Upper lobe of left lung (tissue), 6 donors: ENCODE measurements at regions not wholly inside any gene's neighbourhood (a gene's known extent, or its start where the extent isn't known, plus 50 kb on each side); places are given as distances from the start of the nearest gene placed in this dataset.

Experiments used
- ATAC-seq, 2 donors: fragments of 200-7000 bp; cut with Tn5 transposase; one replicate each; pipeline ENCODE4 v1.9.1; 2022; ENCODE audit warnings: mild to moderate bottlenecking in 2 of 2, moderate library complexity in 2 of 2; ENCODE audit not compliant: low FRiP score in 2 of 2
- DNase-seq, 2 donors: peaks; one replicate each; pipeline ENCODE4 v3.0.0-alpha.2; 2019 to 2020
- H3K27ac ChIP-seq, 4 donors: fragments of 200-600 bp; sonication (generic); one replicate each; pipeline ENCODE4 v1.5.1; 2016 to 2019
- H3K27me3 ChIP-seq, 4 donors: fragments of 200-600 bp; sonication (generic); one replicate each; pipeline ENCODE4 v1.5.1; 2017 to 2019
- H3K36me3 ChIP-seq, 4 donors: fragments of 200-600 bp; sonication (generic); one replicate each; pipeline ENCODE4 v1.5.1; 2016 to 2019
- H3K4me1 ChIP-seq, 4 donors: fragments of 200-600 bp; sonication (generic); one replicate each; pipeline ENCODE4 v1.5.1; 2018 to 2019
- H3K4me3 ChIP-seq, 4 donors: fragments of 200-600 bp; sonication (generic); one replicate each; pipeline ENCODE4 v1.5.1; 2017 to 2019; ENCODE audit warnings: mild to moderate bottlenecking in 2 of 4, moderate library complexity in 1 of 4
- H3K9me3 ChIP-seq, 4 donors: fragments of 200-600 bp; sonication (generic); one replicate each; pipeline ENCODE4 v1.5.1; 2018 to 2019
- CTCF ChIP-seq, 6 experiments: fragments of 450-650 bp in 4 of 6; fragments of 200-600 bp in 2 of 6; sonication (generic) in 2 of 6; IDR thresholded peaks; one replicate each; pipeline ENCODE4 v1.5.1; 2016 to 2019; ENCODE audit warnings: antibody characterized with exemption in 6 of 6
- EP300 ChIP-seq, 4 donors: sonication (generic); formaldehyde crosslinking; IDR thresholded peaks; one replicate each; pipeline ENCODE4 v1.5.1; 2017; ENCODE audit warnings: antibody characterized with exemption in 4 of 4, control low read depth in 2 of 4
- POLR2A ChIP-seq, 4 donors: fragments of 450-650 bp; IDR thresholded peaks; one replicate each; pipeline ENCODE4 v1.5.1; 2016 to 2017; ENCODE audit warnings: antibody characterized with exemption in 4 of 4, mild to moderate bottlenecking in 2 of 4
- POLR2AphosphoS5 ChIP-seq, 2 donors: sonication (generic); formaldehyde crosslinking; IDR thresholded peaks; one replicate each; pipeline ENCODE4 v1.5.1; 2017; ENCODE audit warnings: antibody characterized with exemption in 2 of 2
- WGBS, 2 donors: methylation state at CpG; one replicate each; pipeline ENCODE4 v1.1.5; 2017 to 2018; 5-methylcytosine and 5-hydroxymethylcytosine counted together
- donor health status: DM: no; HTN: no; CAD: no; lungs with moderate emphysema.
- donor health status: DM: no; HTN: yes; CAD: no; lungs with severe emphysema.

GRCh38 chr1:235006132-235006721 is 122.4 kb downstream of the TOMM20 start:
- Histone ChIP-seq H3K4me1 (peaks cover 0 to 7% (median under 1%) of the 10 kb centered on the region in 4 donors), H3K9me3 (no peaks in the 10 kb centered on the region), H3K27me3 (no peaks in the 10 kb centered on the region), H3K4me3 (no peak overlapping the region), H3K36me3 (no peaks in the 10 kb centered on the region), H3K27ac (no peak overlapping the region)
- TF ChIP-seq CTCF (IDR thresholded peaks at IDR 0.05) = no peak
- no peak for TF ChIP-seq POLR2AphosphoS5 (IDR thresholded peaks at IDR 0.05)
- no peak for TF ChIP-seq POLR2A (IDR thresholded peaks at IDR 0.05)
- TF ChIP-seq EP300 (IDR thresholded peaks at IDR 0.05) = no peak
- WGBS, 2 donors = 76 to 83% methylated on average over 1 of the region's 1 CpG
- ATAC-seq (no peak), DNase-seq (no peak)

- no peaks in the 10 kb centered on the region for H3K9me3 ChIP-seq
- no peak for DNase-seq
- H3K4me3 ChIP-seq = no peak overlapping the region
- H3K27ac ChIP-seq = no peak overlapping the region
- peaks cover 0 to 7% (median 0%) of the 10 kb centered on the region in 4 donors for H3K4me1 ChIP-seq
- H3K36me3 ChIP-seq = no peaks in the 10 kb centered on the region
- ATAC-seq = no peak
- 81 to 88% methylated on average over 3 of the region's 3 CpGs for WGBS, 2 donors
- TF ChIP-seq POLR2A (IDR thresholded peaks at IDR 0.05) (no peak), CTCF (IDR thresholded peaks at IDR 0.05) (no peak), EP300 (IDR thresholded peaks at IDR 0.05) (no peak), POLR2AphosphoS5 (IDR thresholded peaks at IDR 0.05) (no peak)
- no peaks in the 10 kb centered on the region for H3K27me3 ChIP-seq
These were observed 123.7 kb downstream of the TOMM20 start for GRCh38 chr1:235004840-235005391.

- Histone ChIP-seq H3K36me3 (no peaks in the 10 kb centered on the region), H3K4me1 (peaks cover 0 to 7% (median 0%) of the 10 kb centered on the region in 4 donors), H3K27ac (no peak overlapping the region), H3K9me3 (no peaks in the 10 kb centered on the region), H3K4me3 (no peak overlapping the region), H3K27me3 (no peaks in the 10 kb centered on the region)
- 94 to 96% methylated on average over 2 of the region's 2 CpGs for WGBS, 2 donors
- no peak for DNase-seq
- ATAC-seq = no peak
- TF ChIP-seq EP300 (IDR thresholded peaks at IDR 0.05) = no peak
- TF ChIP-seq POLR2AphosphoS5 (IDR thresholded peaks at IDR 0.05) = no peak
- no peak for TF ChIP-seq POLR2A (IDR thresholded peaks at IDR 0.05)
- no peak for TF ChIP-seq CTCF (IDR thresholded peaks at IDR 0.05)
These were observed 124.4 kb downstream of the TOMM20 start for GRCh38 chr1:235004276-235004675.

GRCh38 chr1:235002706-235003300 is 125.8 kb downstream of the TOMM20 start:
- TF ChIP-seq POLR2AphosphoS5 (IDR thresholded peaks at IDR 0.05) (no peak), EP300 (IDR thresholded peaks at IDR 0.05) (no peak), CTCF (IDR thresholded peaks at IDR 0.05) (no peak), POLR2A (IDR thresholded peaks at IDR 0.05) (no peak)
- H3K36me3 ChIP-seq = no peaks in the 10 kb centered on the region
- DNase-seq (no peak), ATAC-seq (no peak)
- H3K27ac ChIP-seq = no peak overlapping the region
- peaks cover 7 to 11% (median 8%) of the 10 kb centered on the region in 4 donors for H3K4me1 ChIP-seq
- H3K27me3 ChIP-seq = no peaks in the 10 kb centered on the region
- no peak overlapping the region for H3K4me3 ChIP-seq
- H3K9me3 ChIP-seq = no peaks in the 10 kb centered on the region
- WGBS, 2 donors = 95 to 100% methylated on average over 7 to 10 of the region's 10 CpGs
